Left cardiac atrium (tissue), 4 donors: ENCODE measurements at regions not wholly inside any gene's neighbourhood (a gene's known extent, or its start where the extent isn't known, plus 50 kb on each side); places are given as distances from the start of the nearest gene placed in this dataset.

ENCODE experiments used
- ATAC-seq, 2 donors: fragments of 200-7000 bp; cut with Tn5 transposase; one replicate each; pipeline ENCODE4 v1.9.1; 2020; ENCODE audit warnings: mild to moderate bottlenecking in 2 of 2, moderate library complexity in 2 of 2
- DNase-seq: peaks from one replicate; pipeline ENCODE4 v3.0.0-alpha.2; 2020
- intact Hi-C, 2 donors: fragments of 100-400 bp; cut with DNase I; formaldehyde crosslinking; loops; one replicate each; pipeline versions ENCODE4 v1.14.1 to v1.15.1; 2022 to 2023
- donor health status: DM: no; HTN: yes; CAD: no.
- donor health status: DM: no; HTN: yes; CAD: no; lungs with severe emphysema.
- donor health status: DM: yes; HTN: yes; CAD: no.
- donor health status: Dilated cardiomyopathy.

DNA sequence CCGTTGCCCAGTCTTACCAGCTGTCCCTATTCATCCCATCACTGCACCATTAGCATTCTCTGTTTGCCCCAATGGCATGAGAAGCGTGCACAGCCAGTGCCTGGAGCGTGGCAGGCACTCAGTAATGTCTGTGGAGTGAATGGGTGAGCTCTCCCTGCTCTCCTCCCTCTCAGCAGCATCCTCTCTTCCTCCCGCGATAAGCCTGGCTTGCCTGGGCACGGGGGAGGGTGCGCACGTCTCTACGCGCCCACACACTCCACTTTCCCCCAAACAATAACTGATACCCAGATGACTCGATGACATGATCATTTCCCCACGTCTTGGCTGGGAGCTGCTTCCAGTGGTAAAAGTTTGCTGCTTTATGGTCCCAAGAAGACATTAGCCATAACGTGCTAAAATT lies 81.8 kb upstream of the LINGO1 start:
- DNase-seq (no peak), ATAC-seq (no peak)
- intact Hi-C loops = no loop called here

DNA sequence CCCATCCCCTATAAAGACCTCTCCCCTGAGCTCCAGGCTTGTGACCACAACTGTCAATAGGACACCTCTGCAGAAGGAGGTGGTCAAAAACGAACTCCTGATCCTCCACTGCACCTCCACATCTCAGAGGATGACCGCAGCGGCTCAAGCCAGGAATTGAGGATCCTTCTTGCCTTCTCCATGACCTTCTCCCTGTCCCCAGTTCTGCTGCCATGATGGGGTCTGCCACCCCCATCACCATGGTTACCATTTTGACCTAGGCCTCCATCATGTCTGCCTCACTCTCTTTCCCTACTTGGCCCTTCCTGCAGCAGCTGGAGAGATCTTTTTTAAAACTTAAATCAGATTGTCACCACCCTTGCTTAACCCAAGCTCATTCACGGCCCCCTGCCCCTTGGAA lies 81.3 kb upstream of the LINGO1 start:
- ATAC-seq (no peak), DNase-seq (no peak)
- intact Hi-C loops = no loop called here

DNA sequence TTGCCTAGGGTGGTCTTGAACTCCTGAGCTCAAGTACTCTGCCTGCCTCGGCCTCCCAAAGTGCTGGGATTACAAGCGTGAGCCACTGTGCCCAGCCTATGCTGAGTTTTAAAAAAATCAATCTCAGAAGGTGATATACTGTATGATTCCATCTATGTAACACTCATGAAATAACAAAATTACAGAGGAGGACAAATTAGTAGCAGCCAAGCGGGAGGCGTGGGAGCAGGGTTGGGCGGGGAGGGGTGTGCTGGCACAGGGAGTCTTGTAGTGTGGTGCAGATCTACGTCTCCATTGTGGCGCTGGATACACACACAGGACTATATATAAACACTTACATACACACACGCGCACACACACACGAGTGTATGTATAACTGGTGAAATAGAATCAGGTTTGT lies 80.6 kb upstream of the LINGO1 start:
- intact Hi-C loops = no loop called here
- ATAC-seq (no peak), DNase-seq (no peak)

DNA sequence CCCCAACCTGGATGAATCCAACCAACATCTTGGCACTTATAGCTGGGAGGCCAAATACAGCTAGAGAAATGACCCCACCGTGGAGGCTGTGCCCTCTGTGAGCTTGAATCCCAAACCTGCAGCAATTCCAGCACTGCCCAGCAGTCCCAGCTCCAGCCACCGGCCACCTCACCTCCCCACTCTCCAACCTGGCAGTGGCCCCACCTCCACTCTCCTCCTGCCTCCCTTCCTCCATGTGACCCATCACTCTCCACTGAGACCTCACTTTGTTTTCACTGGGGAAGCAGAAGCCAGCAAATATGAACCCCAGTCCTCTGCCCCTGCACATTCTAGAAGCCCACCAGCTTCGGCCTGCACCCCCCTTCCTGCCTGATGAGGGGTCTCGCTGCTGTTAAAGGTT lies 79.7 kb upstream of the LINGO1 start:
- ATAC-seq (no peak), DNase-seq (no peak)
- intact Hi-C loops = no loop called here

DNA sequence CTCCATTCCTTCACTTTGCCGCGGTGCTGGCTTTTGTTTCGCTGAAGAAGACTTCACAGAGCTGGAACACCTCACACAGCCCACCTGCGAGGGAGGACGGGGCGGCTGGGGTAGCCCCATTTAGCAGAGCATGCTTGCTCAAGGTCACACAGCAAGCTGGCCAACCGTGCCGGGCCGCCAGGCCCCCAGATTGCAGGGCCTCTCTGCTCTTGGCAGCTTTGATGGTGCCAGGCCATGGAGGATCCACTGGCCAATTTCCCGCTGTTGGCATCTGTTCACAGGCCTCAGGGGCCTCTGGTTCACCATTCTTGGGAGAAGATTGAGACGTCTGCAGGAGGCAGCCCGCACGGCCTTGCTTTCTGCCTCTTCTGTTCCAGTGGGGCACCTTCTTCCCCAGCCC lies 77.9 kb upstream of the LINGO1 start:
- DNase-seq = no peak
- peak in 1 of 2 donors; percentile 53 for ATAC-seq
- intact Hi-C loops = no loop called here

GRCh38 chr15:77710206-77710605 lies 77.5 kb upstream of the LINGO1 start:
- intact Hi-C loops = no loop called here
- no peak for ATAC-seq
- no peak for DNase-seq

DNA sequence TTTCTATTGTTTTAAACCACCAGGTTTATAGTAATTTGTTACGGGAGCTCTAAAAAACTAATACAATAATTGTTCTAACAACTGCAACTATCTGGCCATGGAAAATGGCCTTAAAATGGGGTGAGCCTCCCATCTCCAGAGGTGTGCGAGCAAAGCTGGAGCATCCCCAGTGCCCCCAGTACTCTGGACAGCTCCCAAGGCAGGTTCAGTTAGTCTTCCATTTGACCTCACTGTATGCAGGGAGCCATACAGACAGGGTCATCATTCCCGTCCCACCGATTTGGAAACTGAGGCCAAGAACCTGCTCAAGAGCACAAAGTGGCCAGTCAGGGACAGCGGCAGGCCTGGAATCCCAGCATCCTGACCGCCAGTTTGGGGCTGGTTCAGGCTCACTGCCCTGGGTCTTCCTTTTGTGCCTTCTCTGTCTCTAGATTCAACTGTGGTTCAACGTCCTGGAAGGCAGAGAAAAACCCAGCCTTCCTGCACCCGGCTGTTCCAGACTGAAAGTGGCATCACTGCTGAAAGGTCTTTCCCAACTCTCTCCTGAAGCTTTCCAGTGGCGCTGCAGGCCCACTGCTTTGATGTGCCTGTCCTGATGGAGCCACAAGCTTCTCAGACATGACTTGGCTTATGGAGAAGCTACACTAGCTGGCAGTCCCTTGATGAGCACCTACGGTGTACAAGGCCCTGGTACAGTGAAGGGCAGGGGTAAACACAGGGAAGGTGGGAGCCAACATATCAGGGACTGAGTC lies 76.6 kb upstream of the LINGO1 start:
- intact Hi-C loops = no loop called here
- no peak for DNase-seq
- ATAC-seq = no peak

DNA sequence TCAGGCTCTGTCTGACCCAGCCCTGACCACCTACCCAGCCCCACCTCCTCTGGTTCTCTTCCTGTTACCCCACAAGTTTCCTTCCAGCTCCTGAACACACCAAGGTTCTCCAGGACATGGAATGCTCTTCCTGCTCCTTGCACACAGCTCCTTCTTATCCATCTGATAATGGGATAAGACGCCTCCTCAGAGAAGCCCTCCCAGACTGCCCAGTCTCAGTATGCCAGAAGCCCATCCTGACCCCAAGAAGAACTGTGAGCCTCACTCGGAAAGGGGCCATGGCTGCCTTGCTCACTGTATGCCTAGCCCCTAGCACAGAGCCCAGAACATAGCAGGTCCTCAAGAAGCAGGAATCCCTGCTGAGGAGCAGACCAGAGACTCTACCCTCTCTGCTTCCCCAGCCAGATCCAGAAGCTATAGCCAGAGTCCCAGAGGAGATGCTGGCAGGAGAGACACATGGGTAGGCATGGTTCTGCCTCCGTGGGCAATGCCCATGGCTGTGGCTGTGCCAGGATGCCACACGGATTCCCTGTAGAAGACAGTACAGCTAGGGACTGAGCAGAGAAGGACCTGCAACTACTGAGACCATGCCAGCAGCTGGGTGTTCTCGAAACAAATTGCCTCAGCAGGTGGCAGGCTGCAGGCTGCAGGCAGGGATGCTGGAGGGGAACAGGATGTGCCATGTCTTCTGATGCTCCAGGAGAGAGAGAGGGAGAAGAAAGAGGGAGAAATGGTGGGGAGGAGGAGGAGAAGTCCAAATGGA lies 74.0 kb upstream of the LINGO1 start:
- ATAC-seq (no peak), DNase-seq (no peak)
- intact Hi-C loops = no loop called here

DNA sequence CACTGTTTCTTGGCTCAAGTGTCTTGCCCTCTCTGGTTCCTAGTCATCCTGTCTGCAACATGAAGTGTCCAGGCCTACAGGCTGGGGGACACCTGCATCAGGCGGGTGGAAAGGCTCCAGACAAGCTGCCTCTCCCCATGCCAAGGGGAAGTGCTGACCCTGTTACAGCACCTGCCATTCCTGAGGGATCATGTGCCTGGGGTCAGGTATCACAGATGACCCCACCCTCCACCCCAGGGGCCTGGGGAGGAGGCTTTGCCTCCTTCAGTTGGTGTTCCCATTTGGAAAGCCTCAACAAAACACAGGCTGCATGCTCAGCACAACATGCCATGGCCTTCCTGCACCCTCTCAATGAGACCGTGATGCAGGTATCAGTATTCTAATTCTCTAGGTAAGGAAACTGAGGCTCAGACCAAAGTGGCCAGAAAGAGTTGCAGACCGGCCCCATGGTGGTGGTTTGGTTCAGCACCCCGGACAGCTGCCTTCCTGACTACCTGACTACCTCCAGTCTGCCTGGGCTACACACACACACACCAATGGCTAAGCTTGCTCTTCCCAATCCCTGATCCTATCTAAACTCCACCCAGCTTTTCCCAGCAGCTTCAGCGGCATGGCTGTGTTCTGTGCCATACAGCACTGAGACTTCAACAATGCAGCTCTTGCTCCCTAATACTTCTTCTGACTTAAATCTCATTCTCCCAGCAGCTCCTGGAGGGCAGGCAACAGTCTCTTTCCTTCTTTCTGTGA lies 69.7 kb upstream of the LINGO1 start:
- peak in 1 of 2 donors; percentile 37 for ATAC-seq
- intact Hi-C loops = no loop called here
- peak; percentile 31 for DNase-seq

DNA sequence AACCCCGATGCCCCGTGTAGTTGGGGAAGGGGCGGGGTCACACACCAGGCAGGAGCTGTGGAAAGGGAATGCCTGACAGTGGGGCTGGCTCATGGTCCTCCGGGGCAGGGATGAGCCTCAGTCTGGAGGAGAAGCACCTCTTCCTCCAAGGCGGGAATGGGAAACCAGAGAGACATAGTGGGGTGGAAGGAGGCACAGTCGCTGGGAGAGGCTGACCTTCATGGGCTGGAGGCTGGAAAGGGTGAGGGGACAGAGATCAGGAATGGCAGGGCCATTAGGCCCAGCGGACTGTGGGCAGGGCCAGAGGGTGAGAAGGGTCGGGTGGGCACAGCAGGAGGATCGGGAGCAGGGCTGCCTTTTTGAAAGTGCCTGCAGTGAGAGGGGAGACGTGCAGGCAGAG lies 65.8 kb upstream of the LINGO1 start:
- intact Hi-C loops = no loop called here
- ATAC-seq (no peak), DNase-seq (no peak)

DNA sequence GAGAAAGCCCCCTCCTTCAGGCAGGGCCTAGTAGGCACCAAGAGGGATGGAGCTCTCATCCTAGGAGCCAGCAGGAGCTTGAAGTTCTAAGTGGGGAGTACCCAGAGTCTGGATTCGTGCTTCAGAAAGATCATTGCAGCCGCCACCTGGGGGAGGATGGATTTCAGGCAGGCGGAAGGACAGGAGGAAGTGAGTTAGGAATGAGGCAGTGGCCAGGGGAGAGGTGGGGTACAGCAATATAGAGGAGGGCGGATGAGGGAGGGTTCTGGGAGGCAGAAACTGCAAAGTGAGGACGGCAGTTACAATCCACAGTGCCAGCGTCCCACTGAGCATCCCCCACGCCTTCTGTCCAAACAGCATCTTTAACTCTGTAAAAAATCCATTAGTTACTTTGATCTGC lies 65.2 kb upstream of the LINGO1 start:
- no peak for DNase-seq
- ATAC-seq = no peak
- intact Hi-C loops = no loop called here

- intact Hi-C loops = no loop called here
- ATAC-seq = peak in 1 of 2 donors; percentile 69
- DNase-seq = no peak
Observed at GRCh38 chr15:77696871-77697270, 64.2 kb upstream of the LINGO1 start.

- intact Hi-C loops = no loop called here
- DNase-seq = peak; percentile 26
- peak in 1 of 2 donors; percentile 67 for ATAC-seq
Observed at GRCh38 chr15:77695961-77696582, 63.4 kb upstream of the LINGO1 start.

- intact Hi-C loops = no loop called here
- ATAC-seq (no peak), DNase-seq (no peak)
Observed at GRCh38 chr15:77695548-77695947, 62.8 kb upstream of the LINGO1 start.

DNA sequence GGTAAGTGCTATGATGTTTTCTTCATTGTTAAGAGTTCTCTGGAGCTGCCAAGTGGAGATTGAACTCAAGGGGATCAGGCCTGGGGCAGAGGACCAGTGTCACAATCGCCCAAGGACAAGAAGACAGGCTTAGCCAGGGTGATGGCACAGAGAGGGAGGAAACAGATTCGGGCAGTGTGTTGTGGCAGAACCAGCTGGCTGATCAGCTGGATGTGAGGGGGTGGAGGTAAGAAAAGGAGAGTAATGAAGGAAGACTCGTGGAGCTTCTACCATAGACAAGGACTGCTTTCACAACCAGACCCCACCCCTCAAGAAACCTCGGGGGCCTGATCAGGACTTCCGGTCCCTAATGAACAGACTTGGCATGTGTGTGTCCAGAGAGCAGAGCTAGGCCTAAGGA lies 60.9 kb upstream of the LINGO1 start:
- ATAC-seq = no peak
- no peak for DNase-seq
- intact Hi-C loops = no loop called here

- ATAC-seq = no peak
- intact Hi-C loops = no loop called here
- no peak for DNase-seq
Observed at GRCh38 chr15:77692614-77693013, 59.9 kb upstream of the LINGO1 start.

- ATAC-seq (no peak), DNase-seq (no peak)
- intact Hi-C loops = no loop called here
Observed at GRCh38 chr15:77691607-77692006, 58.9 kb upstream of the LINGO1 start.

- DNase-seq (no peak), ATAC-seq (no peak)
- intact Hi-C loops = no loop called here
Observed at GRCh38 chr15:77689821-77690220, 57.1 kb upstream of the LINGO1 start.

- no peak for ATAC-seq
Observed at GRCh38 chr15:77688693-77689092, 56.0 kb upstream of the LINGO1 start.

GRCh38 chr15:77688266-77688665 lies 55.6 kb upstream of the LINGO1 start:
- no peak for ATAC-seq
- intact Hi-C loops = no loop called here
- no peak for DNase-seq

More at GRCh38 chr15:77688693-77689092, 56.0 kb upstream of the LINGO1 start:
- no peak for DNase-seq
- intact Hi-C loops = no loop called here
